GM12878 (cell line): ENCODE measurements at regions not wholly inside any gene's neighbourhood (a gene's known extent, or its start where the extent isn't known, plus 50 kb on each side); places are given as distances from the start of the nearest gene placed in this dataset.

Source experiments
- EGR1 ChIP-seq, 2 experiments: IDR thresholded peaks; 1 replicate in 1 of 2; 2 replicates in 1 of 2; pipeline ENCODE4 v1.6.1; 2011 to 2012; ENCODE audit warnings: low read depth in 2 of 2, low read length in 2 of 2, borderline replicate concordance in 1 of 2, mild to moderate bottlenecking in 1 of 2, moderate library complexity in 1 of 2
- HCFC1 ChIP-seq: fragments of 150-350 bp; IDR thresholded peaks from 2 replicates; pipeline ENCODE4 v1.6.1; 2014; ENCODE audit warnings: low read length
- POLR2AphosphoS5 ChIP-seq: IDR thresholded peaks from 2 replicates; pipeline ENCODE4 v1.6.1; 2011; ENCODE audit warnings: mild to moderate bottlenecking, low read length, inconsistent platforms
- SMAD1 ChIP-seq: fragments of 450-650 bp; IDR thresholded peaks from 2 replicates; pipeline ENCODE4 v1.6.1; 2018; ENCODE audit warnings: mild to moderate bottlenecking, low read depth; ENCODE audit not compliant: partially characterized antibody
- TF ChIP-seq, protein P1 (sequence below): IDR thresholded peaks from 2 replicates; pipeline ENCODE4 v1.6.1; 2012; ENCODE audit warnings: mild to moderate bottlenecking, low read depth, low read length

DNA sequence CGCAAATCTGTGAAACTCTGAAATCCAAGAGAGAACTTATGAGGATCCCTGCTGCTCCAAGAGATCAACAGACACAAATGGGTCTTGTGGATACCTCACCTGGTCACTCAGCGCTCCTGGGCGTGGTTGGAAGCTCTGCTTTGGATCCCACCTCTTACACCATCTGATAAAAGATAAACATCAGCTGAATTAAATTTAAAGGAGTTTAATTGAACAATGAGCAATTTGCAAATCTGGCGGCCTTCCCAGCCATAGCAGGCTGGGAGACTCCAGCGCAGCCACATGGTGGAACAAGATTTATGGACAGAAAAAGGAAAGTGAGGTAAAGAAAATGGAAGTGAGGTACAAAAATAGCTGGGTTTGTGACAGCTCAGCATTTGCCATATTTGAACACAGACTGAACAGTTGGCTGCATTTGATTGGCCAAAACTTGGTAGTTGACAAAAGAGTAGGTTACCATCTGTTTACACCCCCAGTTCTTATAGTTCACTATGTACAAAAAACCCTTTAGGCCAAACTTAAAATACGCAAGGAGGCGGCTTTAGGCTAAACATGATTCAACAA is 437.3 kb upstream of the NDST3 start:
- TF ChIP-seq POLR2AphosphoS5 (no peak), EGR1 (IDR thresholded peaks at IDR 0.05; ENCODE audit: borderline replicate concordance in 1 of 2, low read depth in 2 of 2, low read length in 2 of 2) (no peak), HCFC1 (no peak), SMAD1 (no peak)
- TF ChIP-seq, protein P1, sequence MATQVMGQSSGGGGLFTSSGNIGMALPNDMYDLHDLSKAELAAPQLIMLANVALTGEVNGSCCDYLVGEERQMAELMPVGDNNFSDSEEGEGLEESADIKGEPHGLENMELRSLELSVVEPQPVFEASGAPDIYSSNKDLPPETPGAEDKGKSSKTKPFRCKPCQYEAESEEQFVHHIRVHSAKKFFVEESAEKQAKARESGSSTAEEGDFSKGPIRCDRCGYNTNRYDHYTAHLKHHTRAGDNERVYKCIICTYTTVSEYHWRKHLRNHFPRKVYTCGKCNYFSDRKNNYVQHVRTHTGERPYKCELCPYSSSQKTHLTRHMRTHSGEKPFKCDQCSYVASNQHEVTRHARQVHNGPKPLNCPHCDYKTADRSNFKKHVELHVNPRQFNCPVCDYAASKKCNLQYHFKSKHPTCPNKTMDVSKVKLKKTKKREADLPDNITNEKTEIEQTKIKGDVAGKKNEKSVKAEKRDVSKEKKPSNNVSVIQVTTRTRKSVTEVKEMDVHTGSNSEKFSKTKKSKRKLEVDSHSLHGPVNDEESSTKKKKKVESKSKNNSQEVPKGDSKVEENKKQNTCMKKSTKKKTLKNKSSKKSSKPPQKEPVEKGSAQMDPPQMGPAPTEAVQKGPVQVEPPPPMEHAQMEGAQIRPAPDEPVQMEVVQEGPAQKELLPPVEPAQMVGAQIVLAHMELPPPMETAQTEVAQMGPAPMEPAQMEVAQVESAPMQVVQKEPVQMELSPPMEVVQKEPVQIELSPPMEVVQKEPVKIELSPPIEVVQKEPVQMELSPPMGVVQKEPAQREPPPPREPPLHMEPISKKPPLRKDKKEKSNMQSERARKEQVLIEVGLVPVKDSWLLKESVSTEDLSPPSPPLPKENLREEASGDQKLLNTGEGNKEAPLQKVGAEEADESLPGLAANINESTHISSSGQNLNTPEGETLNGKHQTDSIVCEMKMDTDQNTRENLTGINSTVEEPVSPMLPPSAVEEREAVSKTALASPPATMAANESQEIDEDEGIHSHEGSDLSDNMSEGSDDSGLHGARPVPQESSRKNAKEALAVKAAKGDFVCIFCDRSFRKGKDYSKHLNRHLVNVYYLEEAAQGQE, result no peak
